Loucy (cell line): ENCODE measurements at regions not wholly inside any gene's neighbourhood (a gene's known extent, or its start where the extent isn't known, plus 50 kb on each side); places are given as distances from the start of the nearest gene placed in this dataset.

ENCODE experiments used
- H2AFZ ChIP-seq: fragments of 200-600 bp; sonication (generic); 2 replicates; pipeline ENCODE4 v1.6.0; 2016; ENCODE audit warnings: antibody characterized with exemption, mild to moderate bottlenecking, low read length, moderate library complexity
- H3F3A ChIP-seq: fragments of 200-600 bp; 2 replicates; pipeline ENCODE4 v1.6.0; 2016; ENCODE audit warnings: antibody characterized with exemption, low read depth, mild to moderate bottlenecking
- H3K27me3 ChIP-seq: fragments of 200-600 bp; sonication (generic); 2 replicates; pipeline ENCODE4 v1.6.1; 2014; ENCODE audit warnings: low read length, mild to moderate bottlenecking; ENCODE audit not compliant: insufficient read depth, poor library complexity, severe bottlenecking
- H3K36me3 ChIP-seq: fragments of 200-600 bp; sonication (generic); 2 replicates; pipeline ENCODE4 v1.6.1; 2016; ENCODE audit warnings: low read length; ENCODE audit not compliant: insufficient read depth
- H3K4me1 ChIP-seq: fragments of 200-600 bp; sonication (generic); 2 replicates; pipeline ENCODE4 v1.5.1; 2014; ENCODE audit warnings: low read length, mild to moderate bottlenecking; ENCODE audit not compliant: insufficient read depth, poor library complexity, severe bottlenecking
- H3K4me2 ChIP-seq: fragments of 200-600 bp; sonication (generic); 2 replicates; pipeline ENCODE4 v1.6.0; 2014; ENCODE audit warnings: antibody characterized with exemption, low read length, low read depth, mild to moderate bottlenecking; ENCODE audit not compliant: poor library complexity, severe bottlenecking
- H3K4me3 ChIP-seq: fragments of 200-600 bp; sonication (generic); 2 replicates; pipeline ENCODE4 v1.5.1; 2014; ENCODE audit warnings: low read length, mild to moderate bottlenecking, mixed read lengths; ENCODE audit not compliant: poor library complexity, severe bottlenecking
- H3K79me2 ChIP-seq: fragments of 200-600 bp; sonication (generic); 2 replicates; pipeline ENCODE4 v1.6.1; 2014; ENCODE audit warnings: low read length; ENCODE audit not compliant: insufficient read depth
- H3K9ac ChIP-seq: fragments of 200-600 bp; sonication (generic); 2 replicates; pipeline ENCODE4 v1.6.0; 2014; ENCODE audit warnings: mild to moderate bottlenecking, low read depth, low read length, moderate library complexity; ENCODE audit not compliant: poor library complexity, severe bottlenecking
- H3K9me2 ChIP-seq: fragments of 200-600 bp; sonication (generic); replicated peaks from 2 replicates; pipeline ENCODE4 v1.6.1; 2016; ENCODE audit warnings: low read depth, low read length, mixed read lengths
- H3K9me3 ChIP-seq: fragments of 200-600 bp; sonication (generic); 2 replicates; pipeline ENCODE4 v1.6.1; 2014; ENCODE audit warnings: mild to moderate bottlenecking, antibody characterized with exemption, low read length, low read depth; ENCODE audit not compliant: insufficient read depth
- H4K20me1 ChIP-seq: fragments of 200-600 bp; sonication (generic); 2 replicates; pipeline ENCODE4 v1.6.0; 2014; ENCODE audit warnings: antibody characterized with exemption, low read length, mild to moderate bottlenecking; ENCODE audit not compliant: insufficient read depth, poor library complexity, severe bottlenecking
- EZH2phosphoT487 ChIP-seq: fragments of 200-600 bp; IDR thresholded peaks from 2 replicates; pipeline ENCODE4 v1.6.1; 2018; ENCODE audit warnings: antibody characterized with exemption, mild to moderate bottlenecking, moderate library complexity, borderline replicate concordance
- TF ChIP-seq, protein P1 (sequence below): fragments of 200-600 bp; sonication (generic); conservative IDR thresholded peaks from 2 replicates; pipeline ENCODE4 v1.5.1; 2014; ENCODE audit warnings: mild to moderate bottlenecking, antibody characterized with exemption, low read length

DNA sequence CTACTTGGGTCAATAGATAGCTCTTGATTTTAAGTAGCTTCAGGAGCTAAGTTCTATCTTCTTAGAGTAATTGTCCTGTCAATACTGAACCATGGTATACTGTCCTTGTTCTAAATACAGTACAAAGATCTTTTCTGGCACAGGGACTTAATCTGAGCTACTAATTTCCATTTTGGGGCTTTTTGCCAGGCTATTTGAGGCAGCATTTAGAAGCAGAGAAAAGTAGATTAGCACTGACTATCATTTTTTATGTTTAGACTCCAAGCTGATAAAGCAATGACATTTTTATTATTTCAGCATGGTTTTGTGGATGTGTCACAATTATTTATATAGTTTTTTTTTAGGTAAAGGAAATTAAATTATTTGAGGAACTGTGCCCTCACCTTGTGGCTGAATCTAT lies 163.2 kb downstream of the FAT3 start:
- Histone ChIP-seq H4K20me1 (no peaks in the 10 kb centered on the region), H2AFZ (no peak overlapping the region), H3K4me2 (no peak overlapping the region), H3K27me3 (no peaks in the 10 kb centered on the region), H3F3A (no peaks in the 10 kb centered on the region), H3K9me2 (no peaks in the 10 kb centered on the region), H3K4me1 (peaks cover 6% of the 10 kb centered on the region), H3K36me3 (no peaks in the 10 kb centered on the region), H3K9me3 (no peaks in the 10 kb centered on the region), H3K4me3 (no peak overlapping the region), H3K9ac (no peak overlapping the region), H3K79me2 (no peaks in the 10 kb centered on the region)
- no peak for TF ChIP-seq EZH2phosphoT487
- TF ChIP-seq, protein P1, sequence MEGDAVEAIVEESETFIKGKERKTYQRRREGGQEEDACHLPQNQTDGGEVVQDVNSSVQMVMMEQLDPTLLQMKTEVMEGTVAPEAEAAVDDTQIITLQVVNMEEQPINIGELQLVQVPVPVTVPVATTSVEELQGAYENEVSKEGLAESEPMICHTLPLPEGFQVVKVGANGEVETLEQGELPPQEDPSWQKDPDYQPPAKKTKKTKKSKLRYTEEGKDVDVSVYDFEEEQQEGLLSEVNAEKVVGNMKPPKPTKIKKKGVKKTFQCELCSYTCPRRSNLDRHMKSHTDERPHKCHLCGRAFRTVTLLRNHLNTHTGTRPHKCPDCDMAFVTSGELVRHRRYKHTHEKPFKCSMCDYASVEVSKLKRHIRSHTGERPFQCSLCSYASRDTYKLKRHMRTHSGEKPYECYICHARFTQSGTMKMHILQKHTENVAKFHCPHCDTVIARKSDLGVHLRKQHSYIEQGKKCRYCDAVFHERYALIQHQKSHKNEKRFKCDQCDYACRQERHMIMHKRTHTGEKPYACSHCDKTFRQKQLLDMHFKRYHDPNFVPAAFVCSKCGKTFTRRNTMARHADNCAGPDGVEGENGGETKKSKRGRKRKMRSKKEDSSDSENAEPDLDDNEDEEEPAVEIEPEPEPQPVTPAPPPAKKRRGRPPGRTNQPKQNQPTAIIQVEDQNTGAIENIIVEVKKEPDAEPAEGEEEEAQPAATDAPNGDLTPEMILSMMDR, result no peak

DNA sequence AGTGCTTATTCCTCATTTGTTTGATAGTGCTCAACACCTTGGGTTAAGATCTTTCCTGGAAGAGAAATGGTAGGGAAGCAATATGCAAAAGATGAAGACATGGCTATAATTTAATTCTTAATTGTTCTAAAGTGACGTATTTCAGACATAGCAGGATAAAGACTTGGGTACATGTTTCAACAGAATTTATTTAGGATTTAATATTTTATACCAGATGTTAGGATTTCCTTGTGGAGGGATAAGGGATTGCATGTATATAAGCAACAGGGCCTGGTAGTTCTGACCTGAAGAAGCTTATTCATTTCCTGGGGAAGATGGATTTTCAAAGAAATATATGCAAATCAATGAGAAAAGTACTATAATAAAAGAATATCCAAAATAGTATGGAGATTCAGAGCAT lies 163.8 kb downstream of the FAT3 start:
- TF ChIP-seq, protein P1, result peak; percentile 46
- no peak for TF ChIP-seq EZH2phosphoT487
- peaks cover 6% of the 10 kb centered on the region for H3K4me1 ChIP-seq
- no peak overlapping the region for H3K9ac ChIP-seq
- no peak overlapping the region for H3K4me2 ChIP-seq
- H3K79me2 ChIP-seq, result no peaks in the 10 kb centered on the region
- no peak overlapping the region for H3K4me3 ChIP-seq
- H2AFZ ChIP-seq, result no peak overlapping the region
- no peaks in the 10 kb centered on the region for H3K27me3 ChIP-seq
- H3F3A ChIP-seq, result no peaks in the 10 kb centered on the region
- no peaks in the 10 kb centered on the region for H3K9me2 ChIP-seq
- no peaks in the 10 kb centered on the region for H3K9me3 ChIP-seq
- H4K20me1 ChIP-seq, result no peaks in the 10 kb centered on the region
- H3K36me3 ChIP-seq, result no peaks in the 10 kb centered on the region

DNA sequence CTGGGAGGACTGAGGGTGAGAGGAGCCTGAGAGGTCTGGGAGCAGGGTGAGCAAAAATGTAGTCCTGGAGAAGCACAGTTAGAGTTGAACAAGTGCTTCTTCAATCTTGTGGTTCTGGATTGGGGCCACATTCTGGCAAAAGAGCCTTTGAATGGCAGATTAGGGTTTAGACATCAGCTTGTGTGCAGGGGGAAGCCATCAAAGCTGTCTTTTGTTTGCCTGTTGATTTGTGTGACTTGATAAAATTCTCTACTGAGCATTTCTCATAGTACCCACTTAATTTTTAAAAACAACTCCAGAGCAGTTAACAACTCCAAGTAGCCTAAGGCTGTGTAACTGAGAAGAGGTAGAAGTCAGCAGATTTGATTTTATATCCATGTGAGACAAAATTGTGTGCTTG lies 166.2 kb downstream of the FAT3 start:
- TF ChIP-seq EZH2phosphoT487, result no peak
- TF ChIP-seq, protein P1, result no peak
- Histone ChIP-seq H3K9me2 (no peaks in the 10 kb centered on the region), H3K4me1 (peaks cover 6% of the 10 kb centered on the region), H3K36me3 (no peaks in the 10 kb centered on the region), H2AFZ (no peak overlapping the region), H3K9ac (no peak overlapping the region), H3K4me3 (no peak overlapping the region), H3F3A (no peaks in the 10 kb centered on the region), H3K9me3 (no peaks in the 10 kb centered on the region), H4K20me1 (no peaks in the 10 kb centered on the region), H3K4me2 (no peak overlapping the region), H3K27me3 (no peaks in the 10 kb centered on the region), H3K79me2 (no peaks in the 10 kb centered on the region)
